ENCODE measurements at regions not wholly inside any gene's neighbourhood (a gene's known extent, or its start where the extent isn't known, plus 50 kb on each side); places are given as distances from the start of the nearest gene placed in this dataset.
"Not testable (repeated sequence)": the region's sequence is repeated elsewhere in the genome, so short reads cannot be mapped to it uniquely, and the experiment has no call there.

DNA sequence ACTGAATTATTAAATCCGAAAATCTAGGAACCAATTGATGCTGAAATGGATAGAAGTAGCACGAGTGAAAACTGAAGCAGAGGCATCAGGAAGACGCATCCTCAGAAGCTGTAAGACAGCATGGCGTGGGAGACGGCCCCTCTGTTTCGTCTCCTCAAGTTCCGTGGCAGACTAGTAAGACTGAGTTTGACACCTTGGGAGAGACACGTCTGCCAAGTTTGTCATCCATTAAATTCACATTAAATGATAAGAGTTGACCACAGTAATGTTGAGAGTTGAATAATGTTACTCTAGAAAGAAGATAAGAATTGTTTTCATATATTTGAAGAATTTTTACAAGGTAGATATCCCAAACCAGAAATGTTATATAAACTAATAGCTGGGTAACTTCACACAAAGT, 736.1 kb upstream of the FRG1 start:
- no peak for DNase-seq

DNA sequence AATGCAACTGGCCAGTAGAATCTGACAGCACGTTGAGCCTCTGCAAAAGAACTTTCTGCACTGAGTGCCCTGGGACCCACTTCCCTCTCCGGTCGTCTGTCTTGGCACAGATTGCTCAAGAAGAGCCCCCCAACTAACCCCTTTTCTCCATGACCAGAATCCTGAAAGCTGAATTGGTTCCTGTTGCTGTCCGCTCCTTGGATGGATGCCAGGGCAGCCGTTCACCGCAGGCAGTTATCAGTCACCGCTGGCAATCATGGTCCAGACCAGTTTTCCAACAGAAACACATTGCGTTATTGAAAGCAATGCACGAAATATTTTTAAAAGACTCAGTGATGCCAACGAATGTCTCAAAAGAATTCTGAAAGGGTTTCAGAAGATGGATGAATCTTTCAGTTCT, 733.7 kb upstream of the FRG1 start:
- no peak for DNase-seq

DNA sequence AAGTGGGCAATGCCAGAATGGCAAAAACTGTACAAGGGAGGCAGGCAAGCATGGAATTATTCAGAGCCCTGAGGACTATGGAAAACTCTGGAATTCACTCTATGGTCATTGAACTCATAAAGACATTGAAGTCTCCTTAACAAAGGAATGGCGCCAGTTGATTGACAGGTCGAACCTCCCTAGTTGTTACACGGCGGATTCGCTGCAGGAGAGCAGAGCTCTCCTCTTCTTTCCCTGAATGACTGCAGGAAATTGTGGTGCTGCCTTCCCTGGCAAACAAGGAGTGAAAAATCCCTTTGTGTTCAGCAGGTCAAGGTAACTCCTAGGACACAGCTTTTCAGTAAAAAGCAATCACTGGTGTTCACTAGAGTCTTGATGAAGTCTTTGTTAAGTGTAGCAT, 732.8 kb upstream of the FRG1 start:
- DNase-seq = no peak

DNA sequence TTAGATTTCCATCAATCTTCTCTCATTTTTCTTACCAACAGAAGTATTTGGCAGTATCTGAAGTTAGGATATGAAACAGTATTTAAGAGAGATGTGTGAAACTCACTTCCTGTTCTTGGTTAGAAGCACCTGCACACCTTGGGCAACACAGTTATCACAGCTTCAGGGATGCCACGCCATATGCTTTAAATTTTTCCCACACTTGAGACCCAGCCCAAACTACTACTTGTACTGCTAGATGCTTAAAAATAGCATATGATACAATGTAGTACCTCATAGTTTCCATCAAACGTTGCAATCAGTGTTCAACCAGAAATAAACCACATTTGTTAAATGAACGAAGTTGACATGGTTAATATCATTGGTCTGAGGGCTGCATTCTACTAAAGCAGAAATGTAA, 725.1 kb upstream of the FRG1 start:
- DNase-seq = no peak

DNA sequence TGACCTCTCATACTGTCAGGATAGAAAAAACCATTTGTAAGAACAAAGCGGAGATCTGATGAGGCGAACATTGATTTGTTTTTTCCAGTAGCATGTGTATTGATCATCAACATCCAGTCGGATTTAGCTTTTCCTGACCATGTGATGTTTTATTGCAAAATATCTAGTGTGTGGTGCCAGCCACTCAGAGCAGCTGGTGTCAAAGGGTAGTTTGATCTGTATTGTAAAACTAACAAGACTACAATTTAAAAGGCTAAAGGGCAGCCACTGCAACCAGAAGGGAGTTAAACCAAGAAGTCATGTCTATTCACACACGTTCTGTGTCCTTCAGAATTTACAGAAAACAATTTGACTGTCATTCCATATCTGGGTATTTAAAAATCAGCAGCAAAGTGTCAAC, 719.0 kb upstream of the FRG1 start:
- no peak for DNase-seq

- no peak for DNase-seq
Observed at GRCh38 chr4:189228726-189229125, 711.9 kb upstream of the FRG1 start.

- DNase-seq = no peak
Observed at GRCh38 chr4:189232274-189232673, 708.4 kb upstream of the FRG1 start.

DNA sequence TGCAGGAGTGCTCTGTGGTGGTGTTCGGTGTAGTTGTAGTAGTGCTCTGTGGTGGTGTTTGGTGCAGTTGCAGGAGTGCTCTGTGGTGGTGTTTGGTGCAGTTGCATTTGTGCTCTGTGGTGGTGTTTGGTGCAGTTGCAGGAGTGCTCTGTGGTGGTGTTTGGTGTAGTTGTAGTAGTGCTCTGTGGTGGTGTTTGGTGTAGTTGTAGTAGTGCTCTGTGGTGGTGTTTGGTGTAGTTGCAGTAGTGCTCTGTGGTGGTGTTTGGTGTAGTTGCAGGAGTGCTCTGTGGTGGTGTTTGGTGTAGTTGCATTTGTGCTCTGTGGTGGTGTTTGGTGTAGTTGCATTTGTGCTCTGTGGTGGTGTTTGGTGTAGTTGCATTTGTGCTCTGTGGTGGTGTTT, 706.9 kb upstream of the FRG1 start:
- not testable (repeated sequence) for DNase-seq

DNA sequence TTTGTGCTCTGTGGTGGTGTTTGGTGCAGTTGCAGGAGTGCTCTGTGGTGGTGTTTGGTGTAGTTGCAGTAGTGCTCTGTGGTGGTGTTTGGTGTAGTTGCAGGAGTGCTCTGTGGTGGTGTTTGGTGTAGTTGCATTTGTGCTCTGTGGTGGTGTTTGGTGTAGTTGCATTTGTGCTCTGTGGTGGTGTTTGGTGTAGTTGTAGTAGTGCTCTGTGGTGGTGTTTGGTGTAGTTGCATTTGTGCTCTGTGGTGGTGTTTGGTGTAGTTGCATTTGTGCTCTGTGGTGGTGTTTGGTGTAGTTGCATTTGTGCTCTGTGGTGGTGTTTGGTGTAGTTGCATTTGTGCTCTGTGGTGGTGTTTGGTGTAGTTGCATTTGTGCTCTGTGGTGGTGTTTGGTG, 705.7 kb upstream of the FRG1 start:
- DNase-seq = not testable (repeated sequence)

DNA sequence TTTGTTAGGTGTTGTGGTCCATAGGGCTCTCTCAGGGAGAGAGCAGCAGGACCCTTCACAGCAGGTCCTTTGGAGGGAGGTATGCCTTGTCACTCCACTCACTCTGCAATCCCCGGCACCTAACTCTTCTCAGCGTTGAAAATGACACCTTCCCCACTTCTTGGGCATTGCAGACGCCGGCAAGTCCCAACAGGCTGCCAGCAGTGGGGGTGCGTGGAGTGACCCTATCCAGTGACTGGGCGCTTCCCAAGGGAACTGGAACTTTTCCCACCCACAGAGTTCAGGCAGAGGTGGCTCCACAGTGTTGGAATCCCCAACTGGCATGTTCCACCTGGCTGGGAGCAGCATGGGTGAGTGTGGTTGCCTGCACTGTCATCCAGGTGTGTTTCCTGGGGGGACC, 705.1 kb upstream of the FRG1 start:
- DNase-seq = no peak

DNA sequence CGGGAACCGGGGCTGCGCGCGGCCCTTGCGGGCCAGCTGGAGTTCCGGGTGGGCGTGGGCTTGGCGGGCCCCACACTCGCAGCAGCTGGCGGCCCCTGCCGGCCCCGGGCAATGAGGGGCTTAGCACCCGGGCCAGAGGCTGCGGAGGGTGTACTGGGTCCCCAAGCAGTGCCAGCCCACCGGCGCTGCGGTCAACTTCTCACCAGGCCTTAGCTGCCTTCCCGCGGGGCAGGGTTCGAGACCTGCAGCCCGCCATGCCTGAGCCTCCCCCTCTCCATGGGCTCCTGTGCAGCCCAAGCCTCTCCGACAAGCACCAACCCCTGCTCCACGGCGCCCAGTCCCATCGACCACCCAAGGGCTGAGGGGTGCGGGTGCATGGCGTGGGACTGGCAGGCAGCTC, 704.4 kb upstream of the FRG1 start:
- DNase-seq = not testable (repeated sequence)

DNA sequence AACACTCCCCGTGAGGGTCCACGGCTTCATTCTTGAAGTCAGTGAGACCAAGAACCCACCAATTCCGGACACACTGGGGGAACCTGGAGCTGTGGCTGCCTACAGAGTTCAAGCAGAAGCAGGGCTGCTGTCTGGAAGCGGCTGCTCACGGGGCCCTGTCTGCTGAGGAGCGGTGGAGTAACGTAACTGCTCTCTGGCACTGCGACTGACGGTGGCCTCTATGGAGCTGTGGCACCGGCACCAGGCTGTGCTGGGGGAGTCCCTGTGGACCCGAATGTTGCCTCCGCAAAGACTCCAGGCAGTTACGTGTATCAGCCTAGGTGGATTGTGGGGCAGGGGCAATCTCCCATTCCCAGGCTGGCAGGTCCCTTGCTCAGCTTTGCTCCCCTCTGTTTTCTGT, 703.3 kb upstream of the FRG1 start:
- no peak for DNase-seq

DNA sequence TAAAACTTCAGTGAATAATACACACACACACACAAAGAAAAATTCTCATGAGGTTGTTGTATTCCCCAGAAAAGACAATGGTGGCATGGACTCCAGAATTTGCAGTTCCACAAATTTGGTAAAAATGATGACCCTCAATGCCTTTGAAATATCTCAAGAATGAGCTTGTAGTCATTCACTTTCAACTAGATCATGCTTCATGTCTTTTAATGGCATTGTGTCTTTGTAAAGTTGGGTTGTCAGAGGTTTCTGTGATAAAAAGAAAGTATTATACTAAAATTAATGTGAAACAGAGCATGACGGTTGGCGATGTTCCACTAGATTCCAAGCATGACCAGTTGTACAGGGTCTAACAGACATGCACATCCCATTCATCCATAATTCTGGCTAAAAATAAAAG, 685.0 kb upstream of the FRG1 start:
- DNase-seq = no peak

DNA sequence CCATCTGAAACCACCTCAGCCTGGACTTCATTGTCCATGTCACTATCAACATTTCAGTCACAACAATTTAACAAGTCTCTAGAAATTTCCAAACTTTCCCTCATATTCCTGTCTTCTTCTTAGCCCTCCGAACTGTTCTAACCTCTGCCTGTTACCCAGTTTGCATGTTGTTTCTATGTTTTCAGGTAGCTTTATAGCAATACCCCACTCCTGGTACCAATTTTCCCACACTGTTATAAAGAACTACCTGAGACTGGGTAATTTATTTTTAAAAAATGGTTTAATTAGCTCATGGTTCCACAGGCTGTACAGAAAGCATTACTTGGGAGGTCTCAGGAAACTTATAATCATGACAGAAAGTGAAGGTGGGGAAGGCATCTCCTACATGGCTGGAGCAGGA, 679.2 kb upstream of the FRG1 start:
- no peak for DNase-seq

GRCh38 chr4:189265515-189265914, 675.2 kb upstream of the FRG1 start:
- no peak for DNase-seq

GRCh38 chr4:189267312-189267965, 673.2 kb upstream of the FRG1 start:
- no peak for DNase-seq

DNA sequence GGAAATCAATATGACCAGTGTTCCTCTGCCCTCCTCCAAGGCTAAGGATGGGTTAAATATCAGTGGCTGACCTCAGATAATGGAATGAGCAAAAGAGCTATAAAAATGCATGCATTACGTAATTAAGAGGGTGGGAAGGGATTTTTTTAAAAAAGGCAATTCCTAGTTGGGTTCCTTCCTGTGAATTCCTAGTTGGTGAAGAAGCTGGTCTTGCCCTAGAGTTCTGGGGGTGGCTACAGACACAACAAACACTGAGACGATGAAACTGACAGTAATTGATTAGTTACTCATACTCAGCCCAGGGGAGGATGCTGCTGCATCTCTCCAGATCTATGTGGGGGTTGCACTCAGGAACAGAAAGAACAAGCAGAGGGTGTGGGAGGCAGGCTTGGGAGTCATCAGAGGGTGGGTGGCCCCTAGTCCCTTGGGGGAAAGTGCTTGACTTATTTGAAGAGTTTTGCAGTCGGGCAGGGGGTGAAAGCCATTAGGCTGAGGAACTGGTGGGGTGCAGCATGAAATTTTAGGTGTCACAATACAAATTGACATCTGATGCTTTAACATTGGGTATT, 662.0 kb upstream of the FRG1 start:
- no peak for DNase-seq

DNA sequence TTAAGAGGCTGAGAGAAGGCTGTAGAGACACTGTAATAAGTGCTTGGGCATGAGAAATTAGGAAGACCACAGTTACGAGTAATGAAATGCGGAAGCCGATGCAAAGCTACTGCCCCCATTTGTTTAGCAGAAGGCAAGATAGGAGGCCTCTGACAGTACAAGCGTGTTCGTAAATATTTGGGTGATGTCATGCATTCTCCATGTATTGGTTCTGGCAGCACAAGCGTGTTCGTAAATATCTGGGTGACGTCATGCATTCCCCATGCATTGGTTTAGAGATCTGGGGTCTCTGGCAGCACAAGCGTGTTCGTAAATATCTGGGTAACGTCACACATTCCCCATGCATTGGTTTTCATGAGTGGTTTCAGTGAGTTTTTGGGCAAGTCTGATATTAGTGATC, 661.5 kb upstream of the FRG1 start:
- no peak for DNase-seq

- DNase-seq = no peak
Observed at GRCh38 chr4:189285377-189285776, 655.3 kb upstream of the FRG1 start.

DNA sequence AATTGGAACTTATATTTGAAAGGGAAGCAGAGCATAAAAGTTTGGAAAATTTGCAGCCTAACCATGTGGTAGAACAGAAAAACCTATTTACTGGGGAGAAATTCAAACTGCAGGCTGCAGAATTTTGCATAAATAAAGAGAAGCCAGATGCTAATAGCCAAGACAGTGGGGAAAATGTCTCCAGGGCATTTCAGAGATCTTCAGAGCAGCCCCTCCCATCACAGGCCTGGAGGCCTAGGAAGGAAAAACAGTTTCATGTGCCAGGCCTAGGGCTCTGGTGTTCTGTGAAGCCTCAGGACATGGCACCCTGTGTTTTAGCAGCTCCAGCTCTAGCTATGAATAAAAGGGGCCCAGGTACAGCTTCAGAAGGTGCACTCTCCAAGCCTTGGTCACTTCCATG, 648.7 kb upstream of the FRG1 start:
- DNase-seq = no peak

GRCh38 chr4:189293459-189293858, 647.2 kb upstream of the FRG1 start:
- no peak for DNase-seq

DNA sequence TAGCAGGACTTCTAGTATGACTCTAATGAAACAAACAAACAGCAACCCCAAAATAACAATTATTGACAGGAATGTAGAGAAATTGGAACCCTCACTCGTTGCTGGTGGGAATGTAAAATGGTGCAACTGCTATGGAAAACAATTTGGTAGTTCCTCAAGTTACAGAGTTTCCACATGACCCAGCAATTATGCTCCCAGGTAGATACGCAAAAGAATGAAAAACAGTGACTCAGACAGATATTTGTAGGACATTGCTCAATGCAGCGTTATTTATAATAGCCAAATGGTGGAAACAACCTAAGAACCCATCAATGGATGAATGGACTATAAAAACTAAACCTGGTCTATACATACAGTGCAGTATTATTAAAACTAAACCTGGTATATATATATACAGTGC, 646.1 kb upstream of the FRG1 start:
- no peak for DNase-seq

DNA sequence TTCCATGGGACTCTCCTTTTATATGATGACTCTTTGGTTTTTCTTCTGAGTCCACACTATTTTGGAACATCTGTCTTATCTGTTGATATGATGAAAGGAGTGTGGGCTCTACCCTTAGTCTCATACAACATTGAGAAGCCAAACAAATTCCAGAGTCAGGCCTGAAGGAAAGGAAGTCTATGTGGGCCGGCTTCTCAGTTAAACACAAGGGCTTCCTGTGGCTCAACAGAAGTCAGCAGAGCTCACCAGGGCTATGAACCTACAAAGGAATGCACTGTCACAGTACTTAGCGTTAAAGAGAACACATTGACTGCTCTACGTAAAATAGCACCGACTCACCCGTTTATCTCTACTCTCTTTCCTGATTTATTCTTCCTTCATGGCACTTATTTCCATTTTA, 641.0 kb upstream of the FRG1 start:
- no peak for DNase-seq

DNA sequence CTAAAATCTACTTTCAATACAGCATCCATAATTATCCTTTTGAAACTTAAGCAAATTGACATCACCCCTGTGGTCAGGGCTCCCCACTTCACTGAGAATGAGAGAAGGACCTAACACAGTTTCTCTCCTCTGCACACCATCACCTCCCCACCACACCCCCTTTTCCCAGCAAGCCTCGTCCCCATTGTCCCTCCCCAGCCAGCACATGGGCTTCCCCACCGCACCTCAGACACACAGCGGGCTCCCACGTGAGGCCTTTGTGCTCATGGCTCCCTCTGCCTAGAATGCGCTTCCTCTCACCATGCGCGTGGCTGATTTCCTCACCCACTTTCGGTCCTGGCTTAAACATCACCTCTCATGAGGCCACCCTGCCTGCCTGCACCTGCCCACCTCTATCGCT, 639.0 kb upstream of the FRG1 start:
- no peak for DNase-seq

DNA sequence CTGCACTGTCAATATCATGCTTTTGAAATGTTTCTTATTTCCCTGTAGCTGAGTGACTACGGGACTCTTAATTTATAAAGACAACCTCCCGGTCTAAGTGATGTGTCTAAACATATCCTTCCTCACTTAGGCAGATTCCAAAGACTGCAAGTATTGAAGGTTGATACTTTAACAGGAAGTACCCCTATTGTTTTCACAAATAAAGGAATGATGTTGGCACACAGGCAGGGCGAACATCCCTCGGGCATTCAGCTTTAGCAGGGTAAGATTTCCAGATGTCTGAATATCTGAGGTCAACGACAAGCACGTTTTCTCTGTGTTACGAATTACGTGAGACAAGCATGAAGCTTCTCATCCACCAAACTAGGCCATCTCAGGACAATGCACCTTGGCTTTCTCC, 638.0 kb upstream of the FRG1 start:
- no peak for DNase-seq

- DNase-seq = no peak
Observed at GRCh38 chr4:189304167-189304566, 636.5 kb upstream of the FRG1 start.

All from activated CD4-positive, CD25-positive, alpha-beta regulatory T cell treated with anti-CD3 and anti-CD28 coated beads, Interleukin-2, amount 50 U/mL, for 72 hours (primary cell).